Activated T-cell treated with anti-CD3 and anti-CD28 coated beads, Interleukin-2, amount 50 U/mL, for 24 hours (primary cell): ENCODE measurements at regions not wholly inside any gene's neighbourhood (a gene's known extent, or its start where the extent isn't known, plus 50 kb on each side); places are given as distances from the start of the nearest gene placed in this dataset.

Experiments
- DNase-seq: peaks from one replicate; pipeline ENCODE4 v3.0.0-alpha.2; 2020
- H3K27ac Mint-ChIP-seq: 2 replicates; pipeline ENCODE4 v1.8.0; 2020; ENCODE audit warnings: mild to moderate bottlenecking, mixed read lengths
- H3K27me3 Mint-ChIP-seq: 2 replicates; pipeline ENCODE4 v1.8.0; 2020; ENCODE audit warnings: mixed read lengths
- H3K36me3 Mint-ChIP-seq: 2 replicates; pipeline ENCODE4 v1.8.0; 2020; ENCODE audit warnings: low read depth, mixed read lengths
- H3K4me1 Mint-ChIP-seq: 2 replicates; pipeline ENCODE4 v1.8.0; 2020; ENCODE audit warnings: low read depth, mixed read lengths
- H3K4me3 Mint-ChIP-seq: 2 replicates; pipeline ENCODE4 v1.8.0; 2020; ENCODE audit warnings: mild to moderate bottlenecking, moderate library complexity, mixed read lengths
- H3K9me3 Mint-ChIP-seq: 2 replicates; pipeline ENCODE4 v1.8.0; 2020; ENCODE audit warnings: mixed read lengths

DNA sequence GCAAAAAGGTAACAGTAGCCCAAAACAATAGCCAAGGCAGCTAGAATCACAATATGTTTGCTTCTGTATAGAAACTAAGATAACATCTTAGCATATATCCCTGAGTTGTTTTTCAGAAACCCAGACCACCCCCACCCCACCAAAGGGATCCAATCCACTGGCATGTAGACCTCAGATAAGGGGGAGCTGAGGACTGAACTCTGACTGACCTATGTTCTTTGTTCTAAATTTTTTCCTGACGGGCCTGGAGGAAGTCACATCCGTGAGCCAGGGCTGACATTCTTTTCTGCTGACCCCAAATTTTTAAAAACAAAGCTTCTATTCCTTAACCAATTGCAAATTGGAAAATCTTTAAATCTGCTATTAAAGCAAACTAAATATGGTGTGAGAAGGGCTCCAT lies 493.9 kb upstream of the IGFBP3 start:
- no peak for DNase-seq
- H3K27me3 Mint-ChIP-seq = no peaks in the 10 kb centered on the region
- H3K4me1 Mint-ChIP-seq = no peaks in the 10 kb centered on the region
- no peak overlapping the region for H3K4me3 Mint-ChIP-seq
- H3K9me3 Mint-ChIP-seq = peaks cover 3% of the 10 kb centered on the region
- H3K36me3 Mint-ChIP-seq = no peaks in the 10 kb centered on the region
- H3K27ac Mint-ChIP-seq = no peak overlapping the region

DNA sequence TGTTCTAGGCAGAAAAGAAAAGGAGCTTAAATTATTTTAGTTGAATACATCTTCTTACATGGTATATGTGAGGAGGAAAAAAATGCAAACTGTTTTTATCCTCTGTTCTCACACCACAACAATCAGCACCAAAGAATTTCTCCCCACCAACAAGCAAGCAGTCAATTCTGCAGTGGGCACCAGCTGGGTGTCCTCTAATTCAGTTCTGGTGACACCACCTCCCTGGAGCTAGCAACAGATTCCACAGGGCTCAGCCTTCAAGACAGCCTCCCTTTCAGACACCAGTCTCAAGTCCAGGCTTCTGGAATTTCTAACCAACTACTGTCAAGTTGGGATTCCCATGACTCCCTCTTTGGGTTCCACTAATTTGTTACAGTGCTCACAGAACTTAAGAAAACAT lies 490.2 kb upstream of the IGFBP3 start:
- Mint-ChIP-seq H3K27me3 (no peaks in the 10 kb centered on the region), H3K9me3 (peaks cover 3% of the 10 kb centered on the region), H3K27ac (no peak overlapping the region), H3K4me3 (no peak overlapping the region), H3K4me1 (no peaks in the 10 kb centered on the region), H3K36me3 (no peaks in the 10 kb centered on the region)
- no peak for DNase-seq

DNA sequence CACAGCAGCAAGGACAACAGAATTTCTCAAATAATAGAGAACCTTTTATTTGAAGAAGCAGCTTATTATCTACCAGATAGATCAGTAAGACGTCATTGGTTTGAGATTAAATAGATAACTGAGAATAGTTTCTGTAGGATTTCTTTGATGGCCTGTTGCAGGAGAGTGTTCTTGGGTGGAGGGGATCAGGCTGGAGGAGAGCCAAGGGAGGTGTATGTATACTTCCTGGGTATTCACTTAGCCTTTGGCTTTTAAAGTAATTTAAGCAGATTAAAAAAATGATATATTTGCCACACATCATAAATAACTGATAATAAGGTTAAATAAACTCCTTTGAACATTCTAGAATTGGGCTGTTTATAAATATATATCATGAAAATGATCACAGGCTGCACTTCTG lies 486.1 kb upstream of the IGFBP3 start:
- no peaks in the 10 kb centered on the region for H3K36me3 Mint-ChIP-seq
- H3K27ac Mint-ChIP-seq = no peak overlapping the region
- H3K4me1 Mint-ChIP-seq = no peaks in the 10 kb centered on the region
- peaks cover 3% of the 10 kb centered on the region for H3K9me3 Mint-ChIP-seq
- H3K27me3 Mint-ChIP-seq = no peaks in the 10 kb centered on the region
- H3K4me3 Mint-ChIP-seq = no peak overlapping the region
- DNase-seq = no peak

DNA sequence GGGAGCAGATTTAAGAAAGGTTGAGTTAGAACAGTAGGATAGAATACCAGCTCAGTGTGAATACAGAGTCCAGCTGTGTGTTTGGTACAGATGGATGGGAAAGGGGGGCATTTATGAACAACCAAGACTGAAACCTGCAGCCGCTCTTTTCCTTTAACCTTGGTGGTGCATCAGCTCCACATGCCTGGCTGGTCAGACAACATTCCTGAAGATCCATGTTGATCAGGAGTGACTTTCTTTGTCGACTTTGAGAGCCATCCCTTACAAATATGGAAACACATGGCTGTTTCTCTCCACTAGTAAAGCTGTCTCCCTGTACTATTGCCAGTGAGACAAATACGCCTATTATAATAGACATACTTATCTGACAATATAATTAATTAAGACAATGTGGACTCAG lies 476.5 kb upstream of the IGFBP3 start:
- Mint-ChIP-seq H3K27ac (no peak overlapping the region), H3K4me1 (no peaks in the 10 kb centered on the region), H3K4me3 (no peak overlapping the region), H3K27me3 (no peaks in the 10 kb centered on the region), H3K36me3 (no peaks in the 10 kb centered on the region), H3K9me3 (peaks cover 8% of the 10 kb centered on the region)
- no peak for DNase-seq

DNA sequence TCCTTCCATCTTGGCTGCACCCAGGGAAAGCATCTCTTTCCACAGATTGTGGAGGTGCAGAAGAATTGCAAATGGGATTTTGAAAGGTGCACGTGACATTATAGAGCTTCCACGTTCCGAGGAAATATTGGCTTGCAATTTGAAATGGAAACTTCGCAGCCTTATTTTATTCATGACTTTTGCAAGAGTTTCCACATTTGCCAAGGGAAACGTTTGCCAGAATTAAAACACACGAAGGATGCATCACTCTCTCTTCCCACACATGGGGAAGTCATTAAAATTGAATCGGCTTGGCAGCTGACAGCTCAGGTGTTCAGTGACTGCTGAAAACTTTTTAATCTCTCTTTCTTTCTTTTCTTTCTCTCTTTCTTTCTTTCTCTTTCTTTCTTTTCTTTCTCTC lies 475.4 kb upstream of the IGFBP3 start:
- Mint-ChIP-seq H3K4me3 (no peak overlapping the region), H3K4me1 (no peaks in the 10 kb centered on the region), H3K9me3 (peaks cover 7% of the 10 kb centered on the region), H3K27me3 (no peaks in the 10 kb centered on the region), H3K36me3 (no peaks in the 10 kb centered on the region), H3K27ac (no peak overlapping the region)
- DNase-seq = no peak

DNA sequence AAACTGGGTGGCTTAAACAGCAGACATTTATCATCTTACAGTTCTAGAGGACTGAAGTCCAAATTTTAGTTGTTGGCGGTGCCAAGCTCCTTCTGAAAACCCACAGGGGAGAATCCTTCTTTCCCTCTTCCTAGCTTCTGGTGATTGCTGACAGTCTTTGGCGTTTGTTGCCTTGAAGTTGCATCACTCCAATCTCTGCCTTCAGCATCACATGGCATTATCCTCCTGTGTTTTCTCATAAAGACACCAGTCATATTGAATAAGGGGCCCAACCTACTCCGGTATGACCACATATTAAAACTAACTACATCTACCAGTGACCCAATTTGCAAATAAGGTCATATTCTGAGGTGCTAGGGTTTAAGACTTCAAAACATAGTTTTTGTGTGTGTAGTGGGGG lies 472.1 kb upstream of the IGFBP3 start:
- no peaks in the 10 kb centered on the region for H3K36me3 Mint-ChIP-seq
- no peaks in the 10 kb centered on the region for H3K4me1 Mint-ChIP-seq
- H3K27ac Mint-ChIP-seq = no peak overlapping the region
- no peak overlapping the region for H3K4me3 Mint-ChIP-seq
- H3K9me3 Mint-ChIP-seq = no peaks in the 10 kb centered on the region
- DNase-seq = no peak
- H3K27me3 Mint-ChIP-seq = no peaks in the 10 kb centered on the region

DNA sequence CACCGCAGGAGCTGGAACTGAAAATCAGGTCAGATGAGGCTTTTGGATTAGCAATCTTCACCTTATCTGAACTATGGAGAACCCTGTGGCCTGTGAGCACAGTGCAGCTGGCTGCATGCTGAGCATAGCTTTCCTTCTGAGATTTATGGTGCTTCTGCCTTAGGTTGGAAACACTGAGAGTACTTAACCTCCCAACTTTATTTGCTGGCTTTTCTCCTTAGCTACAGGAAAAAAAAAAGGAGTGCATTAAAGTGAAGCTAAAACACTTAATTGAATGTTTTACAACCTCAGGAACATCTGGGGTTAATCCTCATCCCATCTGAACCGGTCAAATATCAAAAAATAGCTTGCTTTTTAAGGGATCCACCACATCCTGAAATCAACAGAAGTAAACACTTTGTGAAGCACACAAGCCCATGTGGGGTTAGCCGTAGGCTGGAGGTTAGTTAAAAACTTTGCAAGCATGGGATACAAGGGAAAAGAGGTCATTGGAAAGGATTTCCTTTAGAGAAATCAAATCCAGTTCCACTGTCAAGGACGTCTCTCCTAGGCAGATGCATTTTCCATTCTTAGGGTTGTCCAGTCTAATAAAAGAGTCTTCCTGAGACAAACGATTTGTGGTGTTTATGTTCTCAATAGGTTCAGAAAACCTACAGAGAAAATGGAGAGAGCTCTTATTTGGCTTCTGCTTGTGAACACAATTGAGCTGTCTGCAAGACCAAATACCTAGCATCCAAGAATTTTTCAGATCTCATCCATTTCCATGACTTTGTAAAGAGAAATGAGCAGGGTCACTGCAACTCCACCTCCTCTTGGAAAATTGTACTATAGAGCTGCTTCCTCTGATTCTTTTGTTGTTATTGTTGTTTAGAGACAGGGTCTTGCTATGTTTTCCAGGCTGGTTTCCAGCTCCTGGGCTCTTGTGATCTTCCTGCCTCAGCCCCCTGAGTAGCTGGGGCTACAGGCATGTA lies 470.4 kb upstream of the IGFBP3 start:
- no peaks in the 10 kb centered on the region for H3K27me3 Mint-ChIP-seq
- no peak for DNase-seq
- no peaks in the 10 kb centered on the region for H3K4me1 Mint-ChIP-seq
- H3K4me3 Mint-ChIP-seq = no peak overlapping the region
- H3K9me3 Mint-ChIP-seq = no peaks in the 10 kb centered on the region
- H3K27ac Mint-ChIP-seq = no peak overlapping the region
- H3K36me3 Mint-ChIP-seq = no peaks in the 10 kb centered on the region

DNA sequence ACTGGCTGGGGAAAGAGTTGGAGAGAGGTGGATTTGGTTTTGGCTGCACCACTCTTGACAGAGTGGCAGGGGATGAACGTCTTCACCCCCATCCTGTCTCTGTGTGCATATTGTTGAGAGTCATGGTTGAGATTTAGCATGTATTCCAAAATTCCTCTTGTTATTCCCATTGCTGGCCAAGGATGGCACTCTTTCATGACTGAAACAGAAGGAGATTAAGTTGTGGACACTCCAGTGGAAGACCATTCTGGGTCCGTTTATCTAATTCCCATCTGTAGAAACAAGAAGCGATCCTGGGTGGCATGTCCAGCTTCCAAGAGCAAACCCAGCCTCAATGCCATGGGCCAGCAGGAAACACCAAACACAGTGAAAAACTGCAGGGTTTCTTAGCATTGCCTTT lies 469.0 kb upstream of the IGFBP3 start:
- H3K4me1 Mint-ChIP-seq = no peaks in the 10 kb centered on the region
- H3K4me3 Mint-ChIP-seq = no peak overlapping the region
- H3K27me3 Mint-ChIP-seq = no peaks in the 10 kb centered on the region
- DNase-seq = no peak
- peaks cover 3% of the 10 kb centered on the region for H3K9me3 Mint-ChIP-seq
- no peak overlapping the region for H3K27ac Mint-ChIP-seq
- no peaks in the 10 kb centered on the region for H3K36me3 Mint-ChIP-seq

DNA sequence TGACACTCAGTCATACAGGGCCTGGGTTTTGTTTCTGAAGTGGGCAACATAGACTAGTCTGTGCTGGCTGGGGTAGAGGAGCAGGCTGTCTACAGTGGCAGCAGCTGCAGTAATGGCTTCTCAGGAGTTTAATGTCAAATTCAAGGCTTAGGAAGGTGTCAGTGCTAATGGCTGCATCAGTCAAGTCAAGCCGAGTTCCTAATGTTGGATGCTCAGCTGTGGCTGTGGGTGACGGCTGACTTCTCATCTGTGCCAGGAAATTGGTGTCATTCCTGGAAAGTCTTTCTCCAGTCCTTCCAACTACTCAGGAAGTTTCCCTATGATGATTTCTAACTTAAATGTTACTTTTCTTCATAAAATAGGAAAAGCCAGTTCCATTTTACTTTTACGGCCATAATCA lies 468.1 kb upstream of the IGFBP3 start:
- Mint-ChIP-seq H3K36me3 (no peaks in the 10 kb centered on the region), H3K9me3 (peaks cover 3% of the 10 kb centered on the region), H3K4me1 (no peaks in the 10 kb centered on the region), H3K27me3 (no peaks in the 10 kb centered on the region), H3K4me3 (no peak overlapping the region), H3K27ac (no peak overlapping the region)
- no peak for DNase-seq

DNA sequence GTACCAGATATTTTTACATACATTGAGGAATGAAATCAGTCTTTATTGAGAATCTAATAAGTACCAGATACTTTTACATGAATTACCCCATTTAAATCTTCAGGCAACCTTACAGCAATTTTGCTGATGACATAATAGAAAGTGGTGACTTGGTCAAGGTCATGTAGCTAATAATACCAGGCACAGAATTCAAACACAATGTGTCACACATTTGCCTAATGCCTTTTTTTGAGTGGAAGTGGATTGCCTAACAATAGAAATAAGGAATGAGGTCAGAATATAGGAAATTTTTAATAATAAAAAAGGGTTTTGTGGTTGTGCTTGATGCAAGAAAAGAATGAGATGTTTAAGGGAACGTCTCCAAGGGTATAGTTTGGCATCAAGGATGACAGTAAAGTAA lies 466.6 kb upstream of the IGFBP3 start:
- Mint-ChIP-seq H3K4me1 (no peaks in the 10 kb centered on the region), H3K36me3 (no peaks in the 10 kb centered on the region), H3K27ac (no peak overlapping the region), H3K27me3 (no peaks in the 10 kb centered on the region), H3K9me3 (peaks cover 3% of the 10 kb centered on the region), H3K4me3 (no peak overlapping the region)
- no peak for DNase-seq

DNA sequence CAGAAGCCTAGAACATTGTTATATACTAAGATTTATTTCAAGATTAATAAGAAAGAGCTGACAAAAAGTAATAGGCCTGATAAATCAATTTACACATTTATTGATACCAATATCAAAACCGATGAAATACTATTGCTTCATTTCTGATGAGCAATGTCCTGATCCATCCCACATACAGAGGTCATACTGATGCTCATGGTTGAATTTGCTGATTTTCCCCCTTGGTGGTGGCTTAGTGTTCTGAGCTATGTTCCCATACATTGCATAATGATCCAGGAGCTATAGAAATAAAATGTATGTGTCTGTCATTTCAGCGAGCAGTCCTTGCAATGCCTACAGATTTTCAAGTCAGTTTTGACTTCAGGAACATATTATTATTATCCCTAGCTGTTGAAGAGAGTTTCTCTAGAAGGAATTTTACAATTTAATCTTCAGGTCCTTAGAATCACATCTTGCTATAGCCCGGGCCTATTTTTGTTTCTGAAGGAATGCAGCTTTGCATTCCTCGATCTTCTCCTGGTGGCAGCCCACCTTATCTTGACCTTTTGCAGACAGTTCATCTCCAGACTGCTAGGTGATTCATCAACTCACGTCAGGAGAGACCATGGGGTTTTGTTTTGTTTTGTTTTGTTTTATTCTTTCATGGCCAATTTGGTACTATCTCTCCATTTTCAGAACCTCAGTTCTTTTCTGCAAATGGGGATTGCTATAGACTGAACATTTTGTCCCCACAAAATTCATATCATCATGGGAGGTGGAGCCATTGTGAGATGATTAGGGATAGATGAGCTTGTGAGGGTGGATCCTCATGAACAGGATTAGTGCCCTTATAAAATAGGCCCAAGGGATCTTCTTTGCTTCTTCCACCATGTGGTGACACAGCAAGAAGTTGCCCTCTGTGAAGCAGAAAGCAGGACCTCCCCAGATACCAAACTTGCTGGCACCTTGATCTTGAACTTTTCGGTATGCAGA lies 465.6 kb upstream of the IGFBP3 start:
- Mint-ChIP-seq H3K4me1 (no peaks in the 10 kb centered on the region), H3K27ac (no peak overlapping the region), H3K36me3 (no peaks in the 10 kb centered on the region), H3K9me3 (peaks cover 3% of the 10 kb centered on the region), H3K4me3 (no peak overlapping the region), H3K27me3 (no peaks in the 10 kb centered on the region)
- no peak for DNase-seq

DNA sequence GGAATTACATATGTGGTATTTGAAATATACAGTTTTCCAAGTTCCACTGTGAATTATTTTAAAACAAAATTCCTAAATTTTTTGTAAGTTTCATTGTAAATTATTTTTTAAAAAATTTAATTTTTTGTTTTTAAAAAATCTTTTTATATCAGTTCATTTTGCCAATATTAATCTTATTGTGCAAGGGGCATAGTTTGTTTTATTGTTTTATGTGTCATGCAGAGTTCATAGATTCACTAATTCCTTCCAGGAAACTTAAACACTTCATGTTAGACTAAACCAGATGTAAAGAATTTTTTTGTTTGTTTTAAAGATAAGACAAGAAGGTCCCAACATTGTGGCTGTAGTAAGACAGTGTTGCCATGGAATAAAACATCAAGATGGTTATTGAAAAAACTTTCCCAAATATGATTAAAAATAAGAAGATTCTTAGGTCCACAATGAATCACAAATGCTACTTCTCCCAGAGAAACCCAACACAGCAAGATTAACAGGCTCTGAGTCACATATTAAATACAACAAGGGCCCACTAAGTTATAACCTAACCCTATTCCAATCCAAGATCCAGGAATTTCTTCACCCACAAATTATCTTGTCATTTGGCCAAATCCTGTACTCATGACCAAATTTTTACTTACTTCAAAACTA lies 464.7 kb upstream of the IGFBP3 start:
- Mint-ChIP-seq H3K27ac (no peak overlapping the region), H3K4me1 (no peaks in the 10 kb centered on the region), H3K9me3 (peaks cover 3% of the 10 kb centered on the region), H3K4me3 (no peak overlapping the region), H3K27me3 (no peaks in the 10 kb centered on the region), H3K36me3 (no peaks in the 10 kb centered on the region)
- DNase-seq = no peak

DNA sequence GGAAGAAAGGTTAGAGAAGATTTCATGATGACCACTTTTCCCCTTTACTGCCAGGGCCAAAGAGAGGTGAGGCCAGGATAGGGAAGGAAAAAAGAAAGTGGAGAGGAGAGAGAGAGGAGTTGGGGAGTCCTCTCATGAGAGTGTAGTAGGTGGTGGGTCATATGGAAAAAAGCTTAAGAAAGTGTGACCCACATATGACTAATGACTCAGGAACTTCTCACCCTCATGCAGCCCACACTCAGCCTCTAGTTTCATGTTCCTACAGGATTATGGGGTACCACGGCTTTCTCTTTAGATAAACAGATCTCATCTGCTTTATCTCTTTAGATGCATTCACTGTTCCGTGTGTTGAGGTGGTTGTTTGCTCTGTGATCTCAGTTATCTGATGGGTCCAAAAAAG lies 462.5 kb upstream of the IGFBP3 start:
- Mint-ChIP-seq H3K36me3 (no peaks in the 10 kb centered on the region), H3K4me3 (no peak overlapping the region), H3K27ac (no peak overlapping the region), H3K4me1 (no peaks in the 10 kb centered on the region), H3K9me3 (peaks cover 3% of the 10 kb centered on the region), H3K27me3 (no peaks in the 10 kb centered on the region)
- DNase-seq = no peak

DNA sequence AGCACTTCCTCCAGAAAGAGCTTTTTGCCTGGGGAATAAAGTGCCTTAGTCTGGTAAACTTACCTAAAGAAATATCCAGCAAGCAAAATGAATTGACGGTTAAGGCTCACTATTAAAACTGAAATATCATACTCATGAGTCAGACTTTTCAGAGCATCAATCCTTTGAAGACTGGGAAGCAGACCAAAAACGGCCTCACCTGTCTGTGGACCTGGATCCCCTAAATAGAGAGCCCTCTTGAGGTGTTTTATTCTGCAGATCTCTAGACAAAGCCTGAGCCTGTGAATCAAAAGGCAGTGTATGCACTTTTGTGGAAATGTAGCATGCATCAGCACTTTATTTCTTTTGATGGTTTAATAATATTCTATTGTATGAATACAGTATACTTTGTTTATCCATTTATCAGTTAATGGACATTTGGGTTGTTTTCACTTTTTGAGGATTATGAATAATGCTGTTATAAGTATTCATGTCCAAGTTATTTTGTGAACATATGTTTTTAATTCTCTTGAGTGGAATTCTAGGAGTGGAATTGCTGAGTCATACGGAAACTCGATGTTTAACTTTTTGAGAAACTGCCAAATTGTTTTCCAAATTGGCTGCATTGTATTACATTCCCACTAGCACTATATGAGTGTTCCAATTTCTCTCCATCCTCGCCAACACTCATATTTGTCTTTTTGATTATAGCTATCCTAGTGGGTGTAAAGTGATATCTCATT lies 449.0 kb upstream of the IGFBP3 start:
- no peak overlapping the region for H3K27ac Mint-ChIP-seq
- H3K27me3 Mint-ChIP-seq = no peaks in the 10 kb centered on the region
- H3K9me3 Mint-ChIP-seq = peaks cover 2% of the 10 kb centered on the region
- H3K36me3 Mint-ChIP-seq = no peaks in the 10 kb centered on the region
- H3K4me3 Mint-ChIP-seq = no peak overlapping the region
- H3K4me1 Mint-ChIP-seq = no peaks in the 10 kb centered on the region
- DNase-seq = no peak
